Activated CD8-positive, alpha-beta T cell treated with anti-CD3 and anti-CD28 coated beads for 36 hours (primary cell): ENCODE measurements at regions not wholly inside any gene's neighbourhood (a gene's known extent, or its start where the extent isn't known, plus 50 kb on each side); places are given as distances from the start of the nearest gene placed in this dataset.

ENCODE experiments used
- ATAC-seq: fragments of 200-7000 bp; cut with Tn5 transposase; one replicate; pipeline ENCODE4 v1.10.0; 2021; ENCODE audit warnings: mild to moderate bottlenecking, moderate library complexity
- CTCF ChIA-PET: fragments of 350-600 bp; sonication (Branson Sonifier 250); formaldehyde crosslinking; loops from one replicate; lab custom pipeline; 2021; ENCODE audit warnings: antibody characterized with exemption; lab: Charles Lee
- POLR2A ChIA-PET: fragments of 350-600 bp; sonication (Branson Sonifier 250); formaldehyde crosslinking; loops from one replicate; lab custom pipeline; 2021; ENCODE audit warnings: antibody characterized with exemption; lab: Charles Lee
- DNase-seq: peaks from one replicate; pipeline ENCODE4 v3.0.0-alpha.2; 2020
- H3K27ac Mint-ChIP-seq: one replicate; pipeline ENCODE4 v1.8.0; 2021; ENCODE audit warnings: mild to moderate bottlenecking, mixed read lengths
- H3K27me3 Mint-ChIP-seq: one replicate; pipeline ENCODE4 v1.8.0; 2021; ENCODE audit warnings: mixed read lengths
- H3K36me3 Mint-ChIP-seq: one replicate; pipeline ENCODE4 v1.8.0; 2021; ENCODE audit warnings: low read depth, mixed read lengths
- H3K4me1 Mint-ChIP-seq: one replicate; pipeline ENCODE4 v1.8.0; 2021; ENCODE audit warnings: low read depth, mixed read lengths
- H3K4me3 Mint-ChIP-seq: one replicate; pipeline ENCODE4 v1.8.0; 2021; ENCODE audit warnings: mild to moderate bottlenecking, moderate library complexity, mixed read lengths
- H3K9me3 Mint-ChIP-seq: one replicate; pipeline ENCODE4 v1.8.0; 2021; ENCODE audit warnings: mixed read lengths
- intact Hi-C: fragments of 100-400 bp; cut with micrococcal nuclease; formaldehyde crosslinking; loops from one replicate; pipeline ENCODE4 v1.10.0; 2022
- TF ChIP-seq, protein P1 (sequence below): fragments of 200-600 bp; IDR thresholded peaks from one replicate; pipeline ENCODE4 v1.8.0; 2022; ENCODE audit warnings: antibody characterized with exemption, mild to moderate bottlenecking

DNA sequence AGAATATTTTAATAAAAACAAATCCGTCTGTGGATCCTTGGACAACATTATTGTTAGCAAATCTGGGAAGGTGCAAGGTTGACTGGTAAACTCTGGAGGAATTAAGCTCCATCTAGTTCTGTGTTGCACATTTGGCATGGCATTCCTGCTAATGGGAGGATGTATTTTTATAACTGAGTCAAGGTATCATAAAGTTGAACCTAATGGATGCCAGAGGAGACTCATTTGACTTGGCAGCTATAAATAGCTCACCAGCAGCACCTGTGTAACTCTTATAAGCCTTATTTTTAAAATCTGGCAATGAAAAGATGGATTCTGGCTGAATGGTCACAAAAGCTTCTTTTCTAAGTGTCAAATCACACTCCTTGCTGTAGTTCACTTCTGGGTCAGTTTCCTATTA lies 118.5 kb upstream of the ADAMTS5 start:
- H3K4me1 Mint-ChIP-seq: no peaks in the 10 kb centered on the region
- no peaks in the 10 kb centered on the region for H3K36me3 Mint-ChIP-seq
- ChIA-PET POLR2A (no interaction called here), CTCF (no interaction called here)
- no peaks in the 10 kb centered on the region for H3K27me3 Mint-ChIP-seq
- ATAC-seq: no peak
- DNase-seq: no peak
- H3K9me3 Mint-ChIP-seq: no peaks in the 10 kb centered on the region
- H3K27ac Mint-ChIP-seq: no peak overlapping the region
- intact Hi-C loops: no loop called here
- H3K4me3 Mint-ChIP-seq: no peak overlapping the region
- TF ChIP-seq, protein P1, sequence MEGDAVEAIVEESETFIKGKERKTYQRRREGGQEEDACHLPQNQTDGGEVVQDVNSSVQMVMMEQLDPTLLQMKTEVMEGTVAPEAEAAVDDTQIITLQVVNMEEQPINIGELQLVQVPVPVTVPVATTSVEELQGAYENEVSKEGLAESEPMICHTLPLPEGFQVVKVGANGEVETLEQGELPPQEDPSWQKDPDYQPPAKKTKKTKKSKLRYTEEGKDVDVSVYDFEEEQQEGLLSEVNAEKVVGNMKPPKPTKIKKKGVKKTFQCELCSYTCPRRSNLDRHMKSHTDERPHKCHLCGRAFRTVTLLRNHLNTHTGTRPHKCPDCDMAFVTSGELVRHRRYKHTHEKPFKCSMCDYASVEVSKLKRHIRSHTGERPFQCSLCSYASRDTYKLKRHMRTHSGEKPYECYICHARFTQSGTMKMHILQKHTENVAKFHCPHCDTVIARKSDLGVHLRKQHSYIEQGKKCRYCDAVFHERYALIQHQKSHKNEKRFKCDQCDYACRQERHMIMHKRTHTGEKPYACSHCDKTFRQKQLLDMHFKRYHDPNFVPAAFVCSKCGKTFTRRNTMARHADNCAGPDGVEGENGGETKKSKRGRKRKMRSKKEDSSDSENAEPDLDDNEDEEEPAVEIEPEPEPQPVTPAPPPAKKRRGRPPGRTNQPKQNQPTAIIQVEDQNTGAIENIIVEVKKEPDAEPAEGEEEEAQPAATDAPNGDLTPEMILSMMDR: no peak

DNA sequence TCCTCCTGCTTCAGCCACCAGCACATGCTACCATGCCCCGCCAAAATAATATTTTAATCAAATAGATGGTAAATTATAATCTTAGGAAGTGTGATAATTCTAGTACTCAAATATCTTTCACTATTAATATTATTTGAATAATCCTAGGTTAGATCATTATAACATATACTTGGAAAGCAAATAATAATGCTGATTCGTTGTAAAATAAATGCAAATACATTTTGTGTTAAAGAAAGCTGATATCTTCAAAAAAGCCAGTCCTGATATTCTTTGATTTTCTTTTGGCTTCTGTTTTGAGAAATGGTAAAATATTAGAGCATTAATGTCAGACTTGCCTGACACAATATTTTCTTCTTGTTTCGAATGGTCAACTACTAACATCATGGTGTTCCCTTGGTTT lies 116.3 kb upstream of the ADAMTS5 start:
- TF ChIP-seq, protein P1: no peak
- Mint-ChIP-seq H3K4me1 (no peaks in the 10 kb centered on the region), H3K4me3 (no peak overlapping the region), H3K9me3 (no peaks in the 10 kb centered on the region), H3K36me3 (no peaks in the 10 kb centered on the region), H3K27me3 (no peaks in the 10 kb centered on the region), H3K27ac (no peak overlapping the region)
- ChIA-PET POLR2A (no interaction called here), CTCF (interaction anchor here (1.2 kb wide), 1 partner anchor 10 kb away, joined by 3 read pairs; no protein-coding TSS in a partner anchor)
- DNase-seq: no peak
- intact Hi-C loops: no loop called here
- no peak for ATAC-seq

DNA sequence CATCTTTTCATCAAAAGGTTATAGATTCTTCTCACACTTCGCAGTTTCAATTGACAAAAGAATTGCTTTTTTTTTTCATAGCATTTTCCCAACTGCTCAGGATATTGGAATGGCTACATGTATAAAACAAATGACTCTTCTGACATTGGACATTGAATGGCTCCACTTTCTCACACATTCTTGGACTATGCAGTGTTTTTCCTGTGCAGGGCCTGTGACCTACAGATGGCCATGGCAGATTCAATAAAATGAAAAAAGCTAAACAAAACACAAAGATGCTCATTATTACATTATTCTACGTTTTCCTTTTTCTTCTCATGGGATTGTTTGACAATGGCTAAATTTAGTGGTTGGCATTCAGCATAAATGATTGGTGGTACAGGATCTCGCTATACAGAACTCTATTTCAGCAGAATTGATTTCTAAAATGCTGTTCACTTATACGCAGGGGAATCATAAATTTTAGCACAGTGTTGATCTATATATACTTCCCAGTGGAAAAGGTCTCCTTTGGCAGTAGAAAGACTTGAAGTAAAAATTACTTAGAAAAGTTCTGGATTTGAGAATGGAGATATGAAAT lies 115.6 kb upstream of the ADAMTS5 start:
- H3K9me3 Mint-ChIP-seq: no peaks in the 10 kb centered on the region
- ChIA-PET POLR2A (no interaction called here), CTCF (no interaction called here)
- H3K27me3 Mint-ChIP-seq: no peaks in the 10 kb centered on the region
- TF ChIP-seq, protein P1: no peak
- intact Hi-C loops: no loop called here
- H3K27ac Mint-ChIP-seq: no peak overlapping the region
- H3K4me1 Mint-ChIP-seq: no peaks in the 10 kb centered on the region
- no peak for DNase-seq
- no peak overlapping the region for H3K4me3 Mint-ChIP-seq
- ATAC-seq: no peak
- no peaks in the 10 kb centered on the region for H3K36me3 Mint-ChIP-seq

DNA sequence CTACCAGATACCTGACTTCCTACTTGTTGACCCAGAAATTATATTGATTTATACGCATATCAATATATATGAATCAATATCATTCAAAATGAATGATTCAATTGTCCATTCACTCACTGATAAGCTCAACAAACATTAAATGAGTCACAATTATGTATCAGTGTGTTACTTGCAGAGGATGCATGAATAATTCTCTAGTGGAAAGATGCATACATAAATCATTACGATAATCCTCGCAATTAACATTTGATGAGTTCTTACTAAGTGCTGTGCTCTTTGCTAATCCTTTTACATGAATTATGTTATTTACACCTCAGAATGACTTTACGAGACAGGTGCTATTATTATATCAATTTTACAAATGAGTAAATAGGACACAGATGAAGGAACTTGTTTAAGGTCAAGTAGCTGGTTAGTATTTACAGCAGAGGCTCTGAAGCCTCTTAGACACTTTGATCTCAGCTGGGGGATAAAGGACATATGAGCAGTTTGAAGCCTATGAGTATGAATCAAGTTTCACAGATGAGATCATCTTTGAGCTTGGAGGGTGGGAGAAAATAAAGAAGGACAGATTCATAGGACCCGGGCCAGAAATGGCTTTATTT lies 112.8 kb upstream of the ADAMTS5 start:
- TF ChIP-seq, protein P1: no peak
- H3K4me1 Mint-ChIP-seq: no peaks in the 10 kb centered on the region
- H3K27me3 Mint-ChIP-seq: no peaks in the 10 kb centered on the region
- H3K27ac Mint-ChIP-seq: no peak overlapping the region
- DNase-seq (no peak), ATAC-seq (no peak)
- ChIA-PET POLR2A (no interaction called here), CTCF (no interaction called here)
- no peaks in the 10 kb centered on the region for H3K9me3 Mint-ChIP-seq
- intact Hi-C loops: no loop called here
- no peak overlapping the region for H3K4me3 Mint-ChIP-seq
- no peaks in the 10 kb centered on the region for H3K36me3 Mint-ChIP-seq

DNA sequence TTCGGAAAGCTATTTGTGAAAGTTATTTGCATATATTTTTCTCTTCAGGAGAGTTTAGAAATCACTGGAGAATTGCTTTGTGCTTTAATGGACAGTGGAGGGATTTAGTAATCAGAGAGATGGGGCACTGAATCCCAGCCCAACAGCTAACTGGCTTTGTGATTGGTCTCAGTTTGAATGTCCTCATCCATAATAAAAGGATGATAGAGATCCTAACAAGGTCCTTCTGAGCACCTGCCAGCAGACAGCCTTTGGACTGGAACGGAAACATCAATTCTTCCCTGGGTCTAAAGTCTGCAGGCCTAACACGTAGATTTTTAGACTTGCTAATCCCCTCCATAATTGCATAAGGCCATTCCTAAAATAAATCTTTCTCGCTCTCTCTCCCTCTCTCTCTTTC lies 112.0 kb upstream of the ADAMTS5 start:
- Mint-ChIP-seq H3K36me3 (no peaks in the 10 kb centered on the region), H3K27ac (no peak overlapping the region), H3K4me1 (no peaks in the 10 kb centered on the region), H3K9me3 (no peaks in the 10 kb centered on the region), H3K4me3 (no peak overlapping the region), H3K27me3 (no peaks in the 10 kb centered on the region)
- ChIA-PET POLR2A (no interaction called here), CTCF (no interaction called here)
- intact Hi-C loops: no loop called here
- ATAC-seq (no peak), DNase-seq (no peak)
- TF ChIP-seq, protein P1: no peak
